ENCODE measurements at regions not wholly inside any gene's neighbourhood (a gene's known extent, or its start where the extent isn't known, plus 50 kb on each side); places are given as distances from the start of the nearest gene placed in this dataset.

DNA sequence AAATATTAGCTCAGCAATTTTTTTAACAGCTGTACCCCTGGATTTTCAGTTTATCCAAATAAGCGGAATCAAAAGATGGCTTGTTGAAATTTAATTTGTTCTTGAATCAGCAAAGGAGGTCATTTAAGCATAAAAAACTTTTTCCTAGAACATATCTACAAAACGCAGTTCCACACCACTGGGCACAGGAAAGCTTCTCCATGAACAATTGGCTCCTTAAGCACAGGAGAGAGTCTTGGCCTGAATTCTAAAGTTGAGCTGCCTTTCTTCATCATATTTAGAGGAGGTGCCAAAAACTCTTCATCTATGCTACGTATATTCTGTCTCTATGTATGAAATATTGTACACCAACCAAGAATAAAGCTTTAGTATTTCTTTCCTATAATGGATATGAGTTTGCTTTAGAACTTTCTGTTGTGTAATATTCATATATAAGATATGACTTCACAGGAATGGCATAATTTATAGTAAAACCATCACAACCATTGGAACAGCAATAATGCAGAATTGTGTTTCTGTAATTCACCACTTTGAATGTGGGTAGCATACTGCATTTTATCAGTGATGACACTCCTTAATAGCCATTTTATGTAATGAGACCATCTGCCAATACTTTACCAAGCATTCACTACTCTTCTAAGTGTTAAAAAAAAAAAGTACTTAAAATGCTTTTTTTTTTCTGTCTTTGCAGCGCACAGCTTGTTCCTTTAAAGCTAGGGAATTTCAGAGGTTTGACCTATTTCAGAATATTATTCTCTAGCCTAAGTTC lies 263.7 kb downstream of the SLITRK6 start:
- TF ChIP-seq ZFX (IDR thresholded peaks at IDR 0.05) (no peak), CTCF (conservative IDR thresholded peaks at IDR 0.05) (no peak)
- H3K27ac ChIP-seq = no peak overlapping the region

DNA sequence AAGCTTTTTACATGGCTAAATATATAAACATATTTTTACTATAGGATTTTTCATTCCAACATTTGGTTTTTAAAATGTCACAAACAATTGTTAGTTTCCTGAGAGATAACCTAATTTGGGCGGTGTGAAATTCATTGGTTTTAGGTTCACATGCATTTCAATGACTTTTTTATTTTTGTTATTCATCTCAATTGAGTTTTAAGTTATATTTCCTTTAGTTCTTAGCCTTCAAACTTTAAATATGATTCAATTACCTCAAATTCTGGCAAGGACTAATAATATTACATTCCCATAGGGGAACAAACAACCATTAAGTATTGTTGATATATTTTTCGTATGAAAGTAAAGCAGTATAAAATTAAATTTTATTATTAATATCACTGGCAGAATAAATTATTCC lies 265.3 kb downstream of the SLITRK6 start:
- H3K27ac ChIP-seq = no peak overlapping the region
- TF ChIP-seq CTCF (conservative IDR thresholded peaks at IDR 0.05) (no peak), ZFX (IDR thresholded peaks at IDR 0.05) (no peak)

DNA sequence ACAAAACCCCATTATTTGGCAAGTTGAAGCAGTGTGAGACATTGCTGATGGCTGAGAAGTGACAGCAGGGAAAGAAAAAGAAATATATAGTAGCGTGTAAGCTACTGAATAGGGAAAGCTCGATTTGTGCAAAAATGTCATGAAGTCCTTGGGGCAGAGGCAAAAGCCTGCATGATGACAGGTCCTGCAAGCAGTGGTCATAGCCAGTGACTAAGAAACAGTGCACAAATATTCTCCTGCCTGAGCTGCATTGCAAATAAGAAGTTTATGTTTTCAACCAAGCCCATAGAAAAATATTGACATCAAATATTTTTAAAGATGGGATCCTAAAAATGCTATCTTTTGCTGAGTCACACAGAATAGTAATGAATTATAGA lies 270.0 kb downstream of the SLITRK6 start:
- no peak for TF ChIP-seq ZFX (IDR thresholded peaks at IDR 0.05)
- no peak for TF ChIP-seq CTCF (conservative IDR thresholded peaks at IDR 0.05)
- no peak overlapping the region for H3K27ac ChIP-seq

GRCh38 chr13:85528491-85529217 lies 270.6 kb downstream of the SLITRK6 start:
- no peak overlapping the region for H3K27ac ChIP-seq
- TF ChIP-seq CTCF (conservative IDR thresholded peaks at IDR 0.05) (no peak), ZFX (IDR thresholded peaks at IDR 0.05) (no peak)

GRCh38 chr13:85527316-85527715 lies 271.9 kb downstream of the SLITRK6 start:
- no peak for TF ChIP-seq ZFX (IDR thresholded peaks at IDR 0.05)
- TF ChIP-seq CTCF (conservative IDR thresholded peaks at IDR 0.05) = no peak
- H3K27ac ChIP-seq = no peak overlapping the region

DNA sequence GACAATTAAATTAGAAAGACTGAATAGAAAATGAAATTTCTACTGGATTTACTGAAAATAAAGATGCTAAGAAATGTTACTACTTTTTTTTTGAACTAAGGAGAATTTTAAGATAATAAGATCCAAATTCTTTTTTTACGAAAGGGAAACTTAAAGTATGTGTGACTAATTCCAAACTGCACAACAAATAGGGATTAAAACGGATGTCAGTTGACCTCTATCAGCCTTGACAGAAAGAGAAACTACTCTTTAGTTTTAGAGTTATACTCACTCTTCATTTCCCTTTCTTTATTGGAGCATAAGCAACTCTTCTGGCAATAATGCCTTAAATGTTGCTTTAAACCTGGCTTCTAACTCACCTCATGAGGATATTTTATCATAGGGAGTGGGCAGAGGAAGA lies 273.8 kb downstream of the SLITRK6 start:
- TF ChIP-seq ZFX (IDR thresholded peaks at IDR 0.05) = no peak
- no peak for TF ChIP-seq CTCF (conservative IDR thresholded peaks at IDR 0.05)

DNA sequence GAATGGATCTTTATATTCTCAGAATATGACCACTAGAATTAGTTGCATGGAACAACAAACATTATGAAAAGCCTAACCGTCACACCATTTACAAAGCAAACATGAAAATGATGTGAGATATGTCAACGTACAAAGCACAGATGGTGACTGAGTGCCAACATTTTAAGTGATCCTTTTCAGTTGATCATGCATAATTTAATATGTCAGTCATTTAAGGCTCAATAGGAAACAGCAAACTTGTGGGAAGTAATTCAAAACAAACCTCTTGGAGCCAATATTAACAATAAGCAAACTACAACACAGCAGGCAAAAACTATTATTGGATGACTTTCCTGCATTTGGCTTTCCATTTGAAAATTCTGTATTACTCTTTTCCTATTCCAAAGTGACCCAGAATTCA lies 277.6 kb downstream of the SLITRK6 start:
- no peak for TF ChIP-seq ZFX (IDR thresholded peaks at IDR 0.05)
- TF ChIP-seq CTCF (conservative IDR thresholded peaks at IDR 0.05) = no peak
- H3K27ac ChIP-seq = no peak overlapping the region

More for the DNA sequence above, 273.8 kb downstream of the SLITRK6 start:
- no peak overlapping the region for H3K27ac ChIP-seq
